GM23248 (cell line): ENCODE measurements at regions not wholly inside any gene's neighbourhood (a gene's known extent, or its start where the extent isn't known, plus 50 kb on each side); places are given as distances from the start of the nearest gene placed in this dataset.

Experiments used
- DNase-seq: peaks from one replicate; pipeline ENCODE4 v3.0.0-alpha.2; 2015
- H2AFZ ChIP-seq: fragments of 200-600 bp; sonication (generic); 2 replicates; pipeline ENCODE4 v1.6.1; 2016; ENCODE audit warnings: antibody characterized with exemption
- H3F3A ChIP-seq: fragments of 200-600 bp; sonication (generic); 2 replicates; pipeline ENCODE4 v1.6.1; 2016; ENCODE audit warnings: mild to moderate bottlenecking, antibody characterized with exemption, mixed run types; ENCODE audit not compliant: insufficient read depth
- H3K27ac ChIP-seq: fragments of 200-600 bp; sonication (generic); 2 replicates; pipeline ENCODE4 v1.5.1; 2016; ENCODE audit warnings: mild to moderate bottlenecking
- H3K27me3 ChIP-seq: fragments of 200-600 bp; sonication (generic); replicated peaks from 2 replicates; pipeline ENCODE4 v1.6.1; 2016; ENCODE audit warnings: mild to moderate bottlenecking; ENCODE audit not compliant: insufficient read depth
- H3K36me3 ChIP-seq: fragments of 200-600 bp; sonication (generic); 2 replicates; pipeline ENCODE4 v1.6.1; 2016; ENCODE audit warnings: low read depth, mild to moderate bottlenecking
- H3K4me1 ChIP-seq: fragments of 200-600 bp; sonication (generic); 2 replicates; pipeline ENCODE4 v1.6.1; 2016; ENCODE audit warnings: mild to moderate bottlenecking; ENCODE audit not compliant: insufficient read depth
- H3K4me2 ChIP-seq: fragments of 200-600 bp; sonication (generic); one replicate; pipeline ENCODE4 v1.6.1; 2016; ENCODE audit warnings: mild to moderate bottlenecking; ENCODE audit not compliant: unreplicated experiment
- H3K4me3 ChIP-seq: fragments of 200-600 bp; sonication (generic); 2 replicates; pipeline ENCODE4 v1.5.1; 2016; ENCODE audit warnings: mild to moderate bottlenecking
- H3K79me2 ChIP-seq: fragments of 200-600 bp; sonication (generic); 2 replicates; pipeline ENCODE4 v1.6.1; 2016; ENCODE audit warnings: mild to moderate bottlenecking; ENCODE audit not compliant: insufficient read depth
- H3K9ac ChIP-seq: fragments of 200-600 bp; sonication (generic); 2 replicates; pipeline ENCODE4 v1.6.1; 2016; ENCODE audit warnings: mild to moderate bottlenecking
- H3K9me2 ChIP-seq: fragments of 200-600 bp; sonication (generic); 2 replicates; pipeline ENCODE4 v1.6.1; 2016; ENCODE audit warnings: mixed run types, mild to moderate bottlenecking, moderate library complexity; ENCODE audit not compliant: insufficient read depth
- H3K9me3 ChIP-seq: fragments of 200-600 bp; sonication (generic); one replicate; pipeline ENCODE4 v1.6.1; 2017; ENCODE audit warnings: low read depth
- H4K20me1 ChIP-seq: fragments of 200-600 bp; sonication (generic); 2 replicates; pipeline ENCODE4 v1.6.0; 2016; ENCODE audit not compliant: insufficient read depth
- EZH2 ChIP-seq: fragments of 200-600 bp; sonication (generic); IDR thresholded peaks from 2 replicates; pipeline ENCODE4 v1.6.1; 2018; ENCODE audit warnings: antibody characterized with exemption, mild to moderate bottlenecking; ENCODE audit not compliant: insufficient read depth, poor library complexity, severe bottlenecking
- EZH2phosphoT487 ChIP-seq: fragments of 200-600 bp; sonication (generic); IDR thresholded peaks from 2 replicates; pipeline ENCODE4 v1.6.1; 2018; ENCODE audit warnings: antibody characterized with exemption, moderate library complexity, mild to moderate bottlenecking, low read depth; ENCODE audit not compliant: insufficient read depth
- WGBS, 2 experiments: methylation state at CpG; one replicate each; pipeline ENCODE4 v1.1.6; 2015 to 2017; ENCODE audit warnings: low lambda C conversion rate in 2 of 2, low coverage in 1 of 2; ENCODE audit errors: missing lambda C conversion rate in 2 of 2; 5-methylcytosine and 5-hydroxymethylcytosine counted together
- in situ Hi-C: fragments of 300-500 bp; cut with MboI; formaldehyde crosslinking; loops from 2 replicates; pipeline ENCODE4 v1.15.0; 2020

DNA sequence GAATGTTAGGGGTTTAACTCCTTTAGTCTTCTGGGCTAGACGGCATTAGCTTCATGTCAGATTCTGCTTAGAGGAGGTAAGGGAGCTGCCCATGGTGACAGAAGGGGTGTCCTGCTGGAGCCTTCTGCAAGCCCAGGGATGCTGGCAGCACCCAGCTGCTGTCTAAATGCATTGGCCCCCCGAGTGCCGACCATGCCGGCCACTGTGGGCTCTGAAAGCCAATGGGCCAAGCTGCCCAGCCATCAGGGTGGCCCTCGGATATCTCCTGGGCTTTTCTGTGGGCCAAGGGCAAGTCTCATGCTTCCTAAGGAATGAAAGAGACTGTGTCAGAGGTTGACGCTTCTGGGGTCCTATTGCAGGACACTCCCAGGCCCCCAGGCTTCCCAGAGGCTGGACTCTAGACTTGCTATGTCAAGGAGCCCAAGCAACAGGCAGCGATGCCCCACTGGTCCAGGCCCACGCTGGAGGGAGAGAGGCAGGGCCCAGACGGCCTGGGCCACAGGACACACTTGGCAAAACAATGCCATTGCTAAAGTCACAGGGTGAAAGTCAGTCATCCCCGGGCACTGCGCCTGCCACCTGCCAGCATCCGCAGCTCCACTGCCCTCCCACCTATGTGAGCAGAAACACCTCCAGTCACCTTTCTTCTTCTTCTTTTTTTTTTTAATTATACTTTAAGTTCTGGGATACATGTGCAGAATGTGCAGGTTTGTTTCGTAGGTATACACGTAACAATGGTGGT, 160.2 kb upstream of the GPR12 start:
- no peak for DNase-seq
- no peaks in the 10 kb centered on the region for H3F3A ChIP-seq
- in situ Hi-C loops, result no loop called here
- no peak overlapping the region for H3K9ac ChIP-seq
- no peak overlapping the region for H3K4me3 ChIP-seq
- no peaks in the 10 kb centered on the region for H3K9me2 ChIP-seq
- no peaks in the 10 kb centered on the region for H3K9me3 ChIP-seq
- H3K27ac ChIP-seq, result no peak overlapping the region
- no peaks in the 10 kb centered on the region for H3K36me3 ChIP-seq
- TF ChIP-seq EZH2phosphoT487, result no peak
- TF ChIP-seq EZH2, result no peak
- peaks cover 7% of the 10 kb centered on the region; the same call in 1 of the 2 replicates for H3K4me1 ChIP-seq
- H4K20me1 ChIP-seq, result no peaks in the 10 kb centered on the region
- H3K27me3 ChIP-seq, result peaks cover 48% of the 10 kb centered on the region
- no peak overlapping the region for H3K4me2 ChIP-seq
- H3K79me2 ChIP-seq, result no peaks in the 10 kb centered on the region
- H2AFZ ChIP-seq, result no peak overlapping the region
- WGBS, 2 experiments, result 51 to 57% methylated on average over 12 to 14 of the region's 14 CpGs

DNA sequence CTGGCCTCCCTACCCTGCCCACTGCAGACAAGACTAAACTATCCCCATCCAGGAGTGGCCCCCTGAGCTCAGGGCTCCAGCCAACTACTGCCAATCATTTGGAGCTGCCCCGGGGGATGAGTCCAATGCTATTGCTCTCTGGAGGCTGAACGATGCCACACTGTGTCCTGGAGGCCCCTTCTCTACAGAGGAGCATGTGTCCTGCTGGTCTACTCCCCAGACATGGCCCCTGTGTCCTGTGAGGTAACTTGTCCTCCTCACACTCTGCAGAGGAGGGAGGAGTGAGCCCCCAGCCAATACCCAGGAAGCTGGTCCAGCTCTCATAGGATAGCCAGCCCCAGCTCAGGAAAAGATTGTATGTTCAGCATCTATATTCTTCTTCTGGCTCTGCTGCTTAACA, 159.1 kb upstream of the GPR12 start:
- Histone ChIP-seq H4K20me1 (no peaks in the 10 kb centered on the region), H3K36me3 (no peaks in the 10 kb centered on the region), H3K4me3 (no peak overlapping the region), H3K79me2 (no peaks in the 10 kb centered on the region), H3K9me3 (no peaks in the 10 kb centered on the region), H3K4me2 (no peak overlapping the region), H2AFZ (no peak overlapping the region), H3K4me1 (peaks cover 7% of the 10 kb centered on the region; the same call in 1 of the 2 replicates), H3K27ac (no peak overlapping the region), H3K27me3 (peaks cover 45% of the 10 kb centered on the region), H3K9me2 (no peaks in the 10 kb centered on the region), H3F3A (no peaks in the 10 kb centered on the region), H3K9ac (no peak overlapping the region)
- no peak for DNase-seq
- TF ChIP-seq EZH2, result no peak
- in situ Hi-C loops, result no loop called here
- 21% methylated on average over 2 of the region's 2 CpGs for WGBS, 2 experiments

DNA sequence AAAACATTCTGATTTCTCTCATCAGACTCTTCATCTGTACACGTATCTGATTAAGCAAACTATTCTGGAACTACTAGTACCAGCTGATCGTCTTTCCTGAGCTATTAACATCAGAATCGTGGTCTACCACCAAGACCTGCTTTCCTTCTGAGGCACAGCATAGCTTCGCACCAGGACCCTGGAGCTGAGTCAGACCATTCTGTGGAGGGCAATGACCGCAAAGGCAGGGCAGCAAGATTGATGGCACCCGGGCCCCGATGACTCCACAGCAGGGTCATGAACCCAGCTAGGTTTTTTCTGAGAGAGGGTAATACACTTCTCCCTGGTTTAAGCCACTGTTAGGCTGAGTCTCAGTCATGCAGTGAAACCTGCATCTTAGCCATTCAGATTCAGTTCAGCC, 158.7 kb upstream of the GPR12 start:
- in situ Hi-C loops, result no loop called here
- Histone ChIP-seq H3K9ac (no peak overlapping the region), H3K36me3 (no peaks in the 10 kb centered on the region), H3K27ac (no peak overlapping the region), H3K4me2 (no peak overlapping the region), H4K20me1 (no peaks in the 10 kb centered on the region), H3K9me2 (no peaks in the 10 kb centered on the region), H3K27me3 (peaks cover 41% of the 10 kb centered on the region), H3F3A (no peaks in the 10 kb centered on the region), H3K79me2 (no peaks in the 10 kb centered on the region), H2AFZ (no peak overlapping the region), H3K9me3 (no peaks in the 10 kb centered on the region), H3K4me1 (peaks cover 7% of the 10 kb centered on the region; the same call in 1 of the 2 replicates), H3K4me3 (no peak overlapping the region)
- DNase-seq, result peak; percentile 6
- 44 to 47% methylated on average over 7 of the region's 7 CpGs for WGBS, 2 experiments
- TF ChIP-seq EZH2phosphoT487, result no peak

DNA sequence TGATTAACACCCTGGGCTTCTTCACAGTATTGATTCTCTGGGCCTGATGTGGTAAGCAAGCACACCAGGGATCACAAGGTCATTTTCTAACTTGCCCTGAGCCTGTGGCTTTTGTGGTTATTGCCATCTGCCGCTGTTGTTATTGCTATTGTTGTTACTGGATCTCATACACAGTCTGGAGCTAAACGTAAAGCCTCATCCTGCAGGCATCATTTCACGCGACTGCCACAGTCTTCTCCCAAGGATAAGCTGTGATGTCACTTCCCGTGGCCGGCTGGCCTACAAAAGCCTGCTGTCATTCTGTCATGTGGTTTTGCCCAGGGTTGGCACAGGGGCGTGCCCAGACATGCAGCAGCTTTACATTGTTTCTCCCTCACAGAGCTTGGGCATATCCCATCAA, 154.0 kb upstream of the GPR12 start:
- TF ChIP-seq EZH2phosphoT487, result no peak
- TF ChIP-seq EZH2, result no peak
- peaks cover 29% of the 10 kb centered on the region for H3K27me3 ChIP-seq
- no peaks in the 10 kb centered on the region for H3K9me2 ChIP-seq
- no peaks in the 10 kb centered on the region for H4K20me1 ChIP-seq
- H3K36me3 ChIP-seq, result no peaks in the 10 kb centered on the region
- DNase-seq, result no peak
- no peak overlapping the region for H3K9ac ChIP-seq
- H3K27ac ChIP-seq, result no peak overlapping the region
- H3K79me2 ChIP-seq, result no peaks in the 10 kb centered on the region
- H3K4me1 ChIP-seq, result no peaks in the 10 kb centered on the region
- no peaks in the 10 kb centered on the region for H3K9me3 ChIP-seq
- in situ Hi-C loops, result no loop called here
- no peak overlapping the region for H3K4me2 ChIP-seq
- no peak overlapping the region for H2AFZ ChIP-seq
- H3K4me3 ChIP-seq, result no peak overlapping the region
- no peaks in the 10 kb centered on the region for H3F3A ChIP-seq
- 56 to 63% methylated on average over 7 of the region's 7 CpGs for WGBS, 2 experiments

DNA sequence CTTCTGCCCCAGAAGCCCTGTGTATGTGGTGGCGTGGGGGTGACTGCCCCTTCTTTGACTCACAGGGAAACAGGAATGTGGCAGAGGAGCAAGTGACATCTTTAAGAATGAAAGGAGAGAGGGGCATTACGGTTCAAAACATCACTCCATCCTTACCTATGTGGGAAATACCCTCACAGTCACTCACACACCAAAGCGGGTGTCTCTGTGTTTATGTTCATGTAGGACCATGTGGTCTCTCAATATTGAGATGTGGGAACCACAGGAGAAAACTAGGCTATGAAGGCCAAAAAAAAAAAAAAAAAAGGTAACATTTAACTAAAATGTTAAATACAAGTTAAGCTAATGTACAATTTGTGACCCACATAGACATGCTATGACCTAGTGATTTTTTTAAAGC, 153.6 kb upstream of the GPR12 start:
- H3K9ac ChIP-seq, result no peak overlapping the region
- no peak overlapping the region for H3K4me2 ChIP-seq
- H3F3A ChIP-seq, result no peaks in the 10 kb centered on the region
- in situ Hi-C loops, result no loop called here
- 40 to 44% methylated on average over 3 of the region's 3 CpGs for WGBS, 2 experiments
- H3K79me2 ChIP-seq, result no peaks in the 10 kb centered on the region
- no peaks in the 10 kb centered on the region for H4K20me1 ChIP-seq
- peaks cover 26% of the 10 kb centered on the region for H3K27me3 ChIP-seq
- no peak overlapping the region for H2AFZ ChIP-seq
- H3K4me3 ChIP-seq, result no peak overlapping the region
- no peaks in the 10 kb centered on the region for H3K9me3 ChIP-seq
- no peaks in the 10 kb centered on the region for H3K9me2 ChIP-seq
- H3K27ac ChIP-seq, result no peak overlapping the region
- TF ChIP-seq EZH2, result no peak
- no peak for TF ChIP-seq EZH2phosphoT487
- H3K36me3 ChIP-seq, result no peaks in the 10 kb centered on the region
- DNase-seq, result no peak
- H3K4me1 ChIP-seq, result no peaks in the 10 kb centered on the region
